ENCODE measurements at regions not wholly inside any gene's neighbourhood (a gene's known extent, or its start where the extent isn't known, plus 50 kb on each side); places are given as distances from the start of the nearest gene placed in this dataset.

GRCh38 chr4:160824481-160824880 lies 1339.3 kb downstream of the FSTL5 start (continued):
- TF ChIP-seq, protein P1, sequence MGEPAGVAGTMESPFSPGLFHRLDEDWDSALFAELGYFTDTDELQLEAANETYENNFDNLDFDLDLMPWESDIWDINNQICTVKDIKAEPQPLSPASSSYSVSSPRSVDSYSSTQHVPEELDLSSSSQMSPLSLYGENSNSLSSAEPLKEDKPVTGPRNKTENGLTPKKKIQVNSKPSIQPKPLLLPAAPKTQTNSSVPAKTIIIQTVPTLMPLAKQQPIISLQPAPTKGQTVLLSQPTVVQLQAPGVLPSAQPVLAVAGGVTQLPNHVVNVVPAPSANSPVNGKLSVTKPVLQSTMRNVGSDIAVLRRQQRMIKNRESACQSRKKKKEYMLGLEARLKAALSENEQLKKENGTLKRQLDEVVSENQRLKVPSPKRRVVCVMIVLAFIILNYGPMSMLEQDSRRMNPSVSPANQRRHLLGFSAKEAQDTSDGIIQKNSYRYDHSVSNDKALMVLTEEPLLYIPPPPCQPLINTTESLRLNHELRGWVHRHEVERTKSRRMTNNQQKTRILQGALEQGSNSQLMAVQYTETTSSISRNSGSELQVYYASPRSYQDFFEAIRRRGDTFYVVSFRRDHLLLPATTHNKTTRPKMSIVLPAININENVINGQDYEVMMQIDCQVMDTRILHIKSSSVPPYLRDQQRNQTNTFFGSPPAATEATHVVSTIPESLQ (CRISPR knock-in tag; IDR thresholded peaks at IDR 0.05): no peak
- TF ChIP-seq TP53 (CRISPR knock-in tag; IDR thresholded peaks at IDR 0.05): no peak
- TF ChIP-seq NR1H2 (CRISPR knock-in tag; IDR thresholded peaks at IDR 0.05): no peak

DNA sequence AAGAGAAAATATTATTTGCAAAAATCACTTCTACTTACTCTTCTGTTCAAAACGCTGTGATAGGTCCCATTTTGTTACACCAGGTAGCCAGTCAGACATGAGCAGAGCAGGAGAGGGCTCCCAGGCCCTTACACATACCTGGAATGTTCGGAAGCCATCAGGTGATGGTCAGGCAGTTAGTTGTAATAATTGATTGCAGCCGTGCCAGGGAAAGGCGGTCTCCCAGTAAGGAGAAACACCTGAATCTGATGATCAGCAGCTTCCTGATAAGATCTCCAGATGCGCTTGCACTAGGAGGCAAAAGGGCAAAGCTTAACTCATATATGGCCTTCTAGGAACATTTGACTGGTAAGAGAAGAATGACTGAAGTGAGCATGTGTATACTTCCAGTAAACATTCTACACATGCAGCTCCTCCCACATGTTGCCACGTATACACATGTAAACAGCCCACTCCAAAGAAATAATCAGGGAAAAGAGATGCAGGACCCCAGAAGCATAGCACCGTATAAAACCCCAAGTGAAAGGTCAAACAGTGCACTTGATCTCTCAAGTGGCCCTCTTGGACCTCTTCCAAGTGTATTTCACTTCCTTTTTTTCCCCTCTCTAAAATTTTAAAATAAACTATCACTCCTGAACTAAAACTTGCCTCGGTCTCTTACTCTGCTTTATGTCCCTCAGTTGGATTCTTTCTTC lies 1338.0 kb downstream of the FSTL5 start:
- peaks cover 6% of the 10 kb centered on the region; the same call in 1 of the 2 replicates for H3K36me3 Mint-ChIP-seq
- TF ChIP-seq, protein P2, sequence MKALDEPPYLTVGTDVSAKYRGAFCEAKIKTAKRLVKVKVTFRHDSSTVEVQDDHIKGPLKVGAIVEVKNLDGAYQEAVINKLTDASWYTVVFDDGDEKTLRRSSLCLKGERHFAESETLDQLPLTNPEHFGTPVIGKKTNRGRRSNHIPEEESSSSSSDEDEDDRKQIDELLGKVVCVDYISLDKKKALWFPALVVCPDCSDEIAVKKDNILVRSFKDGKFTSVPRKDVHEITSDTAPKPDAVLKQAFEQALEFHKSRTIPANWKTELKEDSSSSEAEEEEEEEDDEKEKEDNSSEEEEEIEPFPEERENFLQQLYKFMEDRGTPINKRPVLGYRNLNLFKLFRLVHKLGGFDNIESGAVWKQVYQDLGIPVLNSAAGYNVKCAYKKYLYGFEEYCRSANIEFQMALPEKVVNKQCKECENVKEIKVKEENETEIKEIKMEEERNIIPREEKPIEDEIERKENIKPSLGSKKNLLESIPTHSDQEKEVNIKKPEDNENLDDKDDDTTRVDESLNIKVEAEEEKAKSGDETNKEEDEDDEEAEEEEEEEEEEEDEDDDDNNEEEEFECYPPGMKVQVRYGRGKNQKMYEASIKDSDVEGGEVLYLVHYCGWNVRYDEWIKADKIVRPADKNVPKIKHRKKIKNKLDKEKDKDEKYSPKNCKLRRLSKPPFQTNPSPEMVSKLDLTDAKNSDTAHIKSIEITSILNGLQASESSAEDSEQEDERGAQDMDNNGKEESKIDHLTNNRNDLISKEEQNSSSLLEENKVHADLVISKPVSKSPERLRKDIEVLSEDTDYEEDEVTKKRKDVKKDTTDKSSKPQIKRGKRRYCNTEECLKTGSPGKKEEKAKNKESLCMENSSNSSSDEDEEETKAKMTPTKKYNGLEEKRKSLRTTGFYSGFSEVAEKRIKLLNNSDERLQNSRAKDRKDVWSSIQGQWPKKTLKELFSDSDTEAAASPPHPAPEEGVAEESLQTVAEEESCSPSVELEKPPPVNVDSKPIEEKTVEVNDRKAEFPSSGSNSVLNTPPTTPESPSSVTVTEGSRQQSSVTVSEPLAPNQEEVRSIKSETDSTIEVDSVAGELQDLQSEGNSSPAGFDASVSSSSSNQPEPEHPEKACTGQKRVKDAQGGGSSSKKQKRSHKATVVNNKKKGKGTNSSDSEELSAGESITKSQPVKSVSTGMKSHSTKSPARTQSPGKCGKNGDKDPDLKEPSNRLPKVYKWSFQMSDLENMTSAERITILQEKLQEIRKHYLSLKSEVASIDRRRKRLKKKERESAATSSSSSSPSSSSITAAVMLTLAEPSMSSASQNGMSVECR (CRISPR knock-in tag; IDR thresholded peaks at IDR 0.05; ENCODE audit: borderline replicate concordance): no peak
- TF ChIP-seq, protein P3, sequence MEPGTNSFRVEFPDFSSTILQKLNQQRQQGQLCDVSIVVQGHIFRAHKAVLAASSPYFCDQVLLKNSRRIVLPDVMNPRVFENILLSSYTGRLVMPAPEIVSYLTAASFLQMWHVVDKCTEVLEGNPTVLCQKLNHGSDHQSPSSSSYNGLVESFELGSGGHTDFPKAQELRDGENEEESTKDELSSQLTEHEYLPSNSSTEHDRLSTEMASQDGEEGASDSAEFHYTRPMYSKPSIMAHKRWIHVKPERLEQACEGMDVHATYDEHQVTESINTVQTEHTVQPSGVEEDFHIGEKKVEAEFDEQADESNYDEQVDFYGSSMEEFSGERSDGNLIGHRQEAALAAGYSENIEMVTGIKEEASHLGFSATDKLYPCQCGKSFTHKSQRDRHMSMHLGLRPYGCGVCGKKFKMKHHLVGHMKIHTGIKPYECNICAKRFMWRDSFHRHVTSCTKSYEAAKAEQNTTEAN (CRISPR knock-in tag; IDR thresholded peaks at IDR 0.05): no peak
- ATAC-seq (no peak; the same call in 1 of the 2 replicates), DNase-seq (ENCODE audit: low spot score) (no peak)
- ChIA-PET CTCF (no interaction called here), POLR2A (no interaction called here)
- no peaks in the 10 kb centered on the region for H3K27me3 Mint-ChIP-seq (ENCODE audit: low read depth)
- no peak overlapping the region for H3K4me3 Mint-ChIP-seq
- peak overlapping the region; percentile 25; the same call in 1 of the 2 replicates for H3K27ac Mint-ChIP-seq
- H3K9me3 Mint-ChIP-seq: peaks cover 13% of the 10 kb centered on the region
- H3K4me1 Mint-ChIP-seq: peaks cover 22% of the 10 kb centered on the region

- peaks cover 19% of the 10 kb centered on the region for H3K4me1 Mint-ChIP-seq
- H3K36me3 Mint-ChIP-seq: peaks cover 6% of the 10 kb centered on the region; the same call in 1 of the 2 replicates
- H3K27ac Mint-ChIP-seq: no peak overlapping the region
- H3K9me3 Mint-ChIP-seq: peaks cover 13% of the 10 kb centered on the region
- H3K27me3 Mint-ChIP-seq (ENCODE audit: low read depth): no peaks in the 10 kb centered on the region
- no peak for DNase-seq (ENCODE audit: low spot score)
- ATAC-seq: no peak
- ChIA-PET POLR2A (no interaction called here), CTCF (no interaction called here)
- no peak overlapping the region for H3K4me3 Mint-ChIP-seq
- TF ChIP-seq FOXK1 (CRISPR knock-in tag; IDR thresholded peaks at IDR 0.05) (no peak), KAT7 (CRISPR knock-in tag; IDR thresholded peaks at IDR 0.05; ENCODE audit: borderline replicate concordance) (no peak), MYBL2 (CRISPR knock-in tag; IDR thresholded peaks at IDR 0.05) (no peak), ZSCAN18 (CRISPR knock-in tag; IDR thresholded peaks at IDR 0.05) (no peak), ZNF671 (CRISPR knock-in tag; IDR thresholded peaks at IDR 0.05) (no peak), ELF4 (CRISPR knock-in tag; IDR thresholded peaks at IDR 0.05; ENCODE audit: low read depth) (no peak), SOX15 (CRISPR knock-in tag; IDR thresholded peaks at IDR 0.05) (no peak), CBFB (CRISPR knock-in tag; IDR thresholded peaks at IDR 0.05; ENCODE audit: low read depth) (no peak), SMAD3 (CRISPR knock-in tag; IDR thresholded peaks at IDR 0.05; ENCODE audit: borderline replicate concordance) (no peak), TP53 (CRISPR knock-in tag; IDR thresholded peaks at IDR 0.05) (no peak)
- TF ChIP-seq, protein P4, sequence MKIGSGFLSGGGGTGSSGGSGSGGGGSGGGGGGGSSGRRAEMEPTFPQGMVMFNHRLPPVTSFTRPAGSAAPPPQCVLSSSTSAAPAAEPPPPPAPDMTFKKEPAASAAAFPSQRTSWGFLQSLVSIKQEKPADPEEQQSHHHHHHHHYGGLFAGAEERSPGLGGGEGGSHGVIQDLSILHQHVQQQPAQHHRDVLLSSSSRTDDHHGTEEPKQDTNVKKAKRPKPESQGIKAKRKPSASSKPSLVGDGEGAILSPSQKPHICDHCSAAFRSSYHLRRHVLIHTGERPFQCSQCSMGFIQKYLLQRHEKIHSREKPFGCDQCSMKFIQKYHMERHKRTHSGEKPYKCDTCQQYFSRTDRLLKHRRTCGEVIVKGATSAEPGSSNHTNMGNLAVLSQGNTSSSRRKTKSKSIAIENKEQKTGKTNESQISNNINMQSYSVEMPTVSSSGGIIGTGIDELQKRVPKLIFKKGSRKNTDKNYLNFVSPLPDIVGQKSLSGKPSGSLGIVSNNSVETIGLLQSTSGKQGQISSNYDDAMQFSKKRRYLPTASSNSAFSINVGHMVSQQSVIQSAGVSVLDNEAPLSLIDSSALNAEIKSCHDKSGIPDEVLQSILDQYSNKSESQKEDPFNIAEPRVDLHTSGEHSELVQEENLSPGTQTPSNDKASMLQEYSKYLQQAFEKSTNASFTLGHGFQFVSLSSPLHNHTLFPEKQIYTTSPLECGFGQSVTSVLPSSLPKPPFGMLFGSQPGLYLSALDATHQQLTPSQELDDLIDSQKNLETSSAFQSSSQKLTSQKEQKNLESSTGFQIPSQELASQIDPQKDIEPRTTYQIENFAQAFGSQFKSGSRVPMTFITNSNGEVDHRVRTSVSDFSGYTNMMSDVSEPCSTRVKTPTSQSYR (CRISPR knock-in tag; IDR thresholded peaks at IDR 0.05): no peak
- TF ChIP-seq, protein P5, sequence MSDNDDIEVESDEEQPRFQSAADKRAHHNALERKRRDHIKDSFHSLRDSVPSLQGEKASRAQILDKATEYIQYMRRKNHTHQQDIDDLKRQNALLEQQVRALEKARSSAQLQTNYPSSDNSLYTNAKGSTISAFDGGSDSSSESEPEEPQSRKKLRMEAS (CRISPR knock-in tag; IDR thresholded peaks at IDR 0.05): no peak
- TF ChIP-seq, protein P6, sequence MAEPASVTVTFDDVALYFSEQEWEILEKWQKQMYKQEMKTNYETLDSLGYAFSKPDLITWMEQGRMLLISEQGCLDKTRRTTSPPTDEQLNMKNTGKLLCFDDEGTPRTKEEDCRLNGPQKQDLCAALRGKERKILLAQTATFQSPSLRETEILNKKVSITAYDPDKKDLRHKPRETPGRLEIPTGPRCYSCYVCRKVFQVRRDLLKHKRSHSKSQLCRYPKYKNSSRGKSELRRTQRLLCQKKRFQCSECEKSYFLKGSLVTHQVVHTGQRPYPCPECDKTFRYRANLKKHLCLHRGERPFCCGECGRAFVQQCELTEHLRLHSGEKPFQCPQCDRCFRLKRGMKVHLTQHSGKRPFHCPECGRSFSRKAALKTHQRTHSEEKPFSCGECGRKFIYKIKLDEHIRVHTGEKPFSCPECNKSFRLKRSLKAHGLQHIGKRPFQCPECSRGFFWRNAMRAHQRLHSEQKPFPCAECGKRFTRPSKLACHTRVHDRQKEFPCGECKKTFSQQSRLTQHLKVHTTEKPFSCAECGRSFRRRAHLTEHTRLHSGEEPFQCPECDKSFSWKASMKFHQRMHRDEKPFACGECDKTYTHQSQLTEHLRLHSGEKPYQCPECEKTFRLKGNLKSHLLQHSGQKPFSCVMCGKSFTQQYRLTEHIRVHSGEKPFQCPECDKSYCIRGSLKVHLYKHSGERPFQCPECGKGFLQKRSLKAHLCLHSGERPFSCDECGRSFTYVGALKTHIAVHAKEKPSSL (CRISPR knock-in tag; conservative IDR thresholded peaks at IDR 0.05): no peak
Measured at GRCh38 chr4:160826339-160826679, 1337.5 kb downstream of the FSTL5 start.

All from WTC11 (cell line).